ENCODE measurements at regions not wholly inside any gene's neighbourhood (a gene's known extent, or its start where the extent isn't known, plus 50 kb on each side); places are given as distances from the start of the nearest gene placed in this dataset.

DNA sequence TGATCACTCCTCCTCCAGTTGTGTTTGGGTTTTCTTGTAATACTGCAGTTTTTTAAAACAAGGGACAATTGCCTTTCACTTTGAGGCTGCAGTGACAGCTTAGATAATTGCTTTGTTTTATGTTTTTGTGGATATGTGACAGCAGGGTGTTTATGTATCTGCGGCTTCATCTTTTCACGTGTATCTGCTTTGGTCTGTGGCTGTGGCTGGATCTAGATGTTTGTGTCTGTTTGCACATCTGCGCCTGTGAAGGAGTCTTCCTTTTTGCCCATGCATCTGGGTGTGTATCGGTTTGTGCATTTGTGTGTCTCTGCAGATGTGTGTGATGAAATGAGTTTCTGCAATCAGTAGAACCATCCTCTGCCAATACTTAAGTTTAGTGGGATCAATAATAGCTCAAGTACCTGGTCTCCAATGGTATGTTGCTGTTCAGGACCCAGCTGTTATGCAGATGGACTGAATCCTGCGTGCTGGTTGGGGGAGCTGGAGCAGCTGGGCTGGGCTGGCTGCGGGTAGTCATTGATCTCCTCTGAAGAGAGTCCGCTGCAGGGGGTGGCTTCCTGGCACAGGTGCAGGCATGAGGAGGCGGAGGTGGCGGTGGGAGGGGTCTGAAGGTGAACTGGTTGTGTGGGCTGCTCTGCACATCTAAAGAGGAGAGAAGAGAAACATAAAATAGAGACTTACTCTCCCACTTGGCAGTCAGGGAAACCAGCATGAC lies 390.3 kb downstream of the SH2D1A start:
- no peak for TF ChIP-seq POLR2A (IDR thresholded peaks at IDR 0.05; ENCODE audit: low read length)
- TF ChIP-seq, protein P1, sequence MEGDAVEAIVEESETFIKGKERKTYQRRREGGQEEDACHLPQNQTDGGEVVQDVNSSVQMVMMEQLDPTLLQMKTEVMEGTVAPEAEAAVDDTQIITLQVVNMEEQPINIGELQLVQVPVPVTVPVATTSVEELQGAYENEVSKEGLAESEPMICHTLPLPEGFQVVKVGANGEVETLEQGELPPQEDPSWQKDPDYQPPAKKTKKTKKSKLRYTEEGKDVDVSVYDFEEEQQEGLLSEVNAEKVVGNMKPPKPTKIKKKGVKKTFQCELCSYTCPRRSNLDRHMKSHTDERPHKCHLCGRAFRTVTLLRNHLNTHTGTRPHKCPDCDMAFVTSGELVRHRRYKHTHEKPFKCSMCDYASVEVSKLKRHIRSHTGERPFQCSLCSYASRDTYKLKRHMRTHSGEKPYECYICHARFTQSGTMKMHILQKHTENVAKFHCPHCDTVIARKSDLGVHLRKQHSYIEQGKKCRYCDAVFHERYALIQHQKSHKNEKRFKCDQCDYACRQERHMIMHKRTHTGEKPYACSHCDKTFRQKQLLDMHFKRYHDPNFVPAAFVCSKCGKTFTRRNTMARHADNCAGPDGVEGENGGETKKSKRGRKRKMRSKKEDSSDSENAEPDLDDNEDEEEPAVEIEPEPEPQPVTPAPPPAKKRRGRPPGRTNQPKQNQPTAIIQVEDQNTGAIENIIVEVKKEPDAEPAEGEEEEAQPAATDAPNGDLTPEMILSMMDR (IDR thresholded peaks at IDR 0.05), result no peak
- TF ChIP-seq JUN (IDR thresholded peaks at IDR 0.05), result no peak
- TF ChIP-seq, protein P2, sequence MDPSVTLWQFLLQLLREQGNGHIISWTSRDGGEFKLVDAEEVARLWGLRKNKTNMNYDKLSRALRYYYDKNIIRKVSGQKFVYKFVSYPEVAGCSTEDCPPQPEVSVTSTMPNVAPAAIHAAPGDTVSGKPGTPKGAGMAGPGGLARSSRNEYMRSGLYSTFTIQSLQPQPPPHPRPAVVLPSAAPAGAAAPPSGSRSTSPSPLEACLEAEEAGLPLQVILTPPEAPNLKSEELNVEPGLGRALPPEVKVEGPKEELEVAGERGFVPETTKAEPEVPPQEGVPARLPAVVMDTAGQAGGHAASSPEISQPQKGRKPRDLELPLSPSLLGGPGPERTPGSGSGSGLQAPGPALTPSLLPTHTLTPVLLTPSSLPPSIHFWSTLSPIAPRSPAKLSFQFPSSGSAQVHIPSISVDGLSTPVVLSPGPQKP (IDR thresholded peaks at IDR 0.05; ENCODE audit: low read depth, low read length), result no peak
- no peak for TF ChIP-seq CHD2 (IDR thresholded peaks at IDR 0.05; ENCODE audit: low read length, partially characterized antibody)
- TF ChIP-seq, protein P3, sequence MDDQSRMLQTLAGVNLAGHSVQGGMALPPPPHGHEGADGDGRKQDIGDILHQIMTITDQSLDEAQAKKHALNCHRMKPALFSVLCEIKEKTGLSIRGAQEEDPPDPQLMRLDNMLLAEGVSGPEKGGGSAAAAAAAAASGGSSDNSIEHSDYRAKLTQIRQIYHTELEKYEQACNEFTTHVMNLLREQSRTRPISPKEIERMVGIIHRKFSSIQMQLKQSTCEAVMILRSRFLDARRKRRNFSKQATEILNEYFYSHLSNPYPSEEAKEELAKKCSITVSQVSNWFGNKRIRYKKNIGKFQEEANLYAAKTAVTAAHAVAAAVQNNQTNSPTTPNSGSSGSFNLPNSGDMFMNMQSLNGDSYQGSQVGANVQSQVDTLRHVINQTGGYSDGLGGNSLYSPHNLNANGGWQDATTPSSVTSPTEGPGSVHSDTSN (IDR thresholded peaks at IDR 0.05), result no peak
- TF ChIP-seq RFX5 (IDR thresholded peaks at IDR 0.05), result no peak
- no peak for TF ChIP-seq MAZ (IDR thresholded peaks at IDR 0.05; ENCODE audit: borderline replicate concordance, low read depth, low read length)
- no peak for TF ChIP-seq GATA3 (IDR thresholded peaks at IDR 0.05; ENCODE audit: borderline replicate concordance)
- TF ChIP-seq, protein P4, sequence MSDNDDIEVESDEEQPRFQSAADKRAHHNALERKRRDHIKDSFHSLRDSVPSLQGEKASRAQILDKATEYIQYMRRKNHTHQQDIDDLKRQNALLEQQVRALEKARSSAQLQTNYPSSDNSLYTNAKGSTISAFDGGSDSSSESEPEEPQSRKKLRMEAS (IDR thresholded peaks at IDR 0.05), result no peak
- no peak for TF ChIP-seq NR3C1 (IDR thresholded peaks at IDR 0.05)
- TF ChIP-seq EP300 (IDR thresholded peaks at IDR 0.05), result no peak
- TF ChIP-seq RCOR1 (IDR thresholded peaks at IDR 0.05; ENCODE audit: low read depth, low read length), result no peak

All from A549 (cell line).